ENCODE measurements at regions not wholly inside any gene's neighbourhood (a gene's known extent, or its start where the extent isn't known, plus 50 kb on each side); places are given as distances from the start of the nearest gene placed in this dataset.

DNA sequence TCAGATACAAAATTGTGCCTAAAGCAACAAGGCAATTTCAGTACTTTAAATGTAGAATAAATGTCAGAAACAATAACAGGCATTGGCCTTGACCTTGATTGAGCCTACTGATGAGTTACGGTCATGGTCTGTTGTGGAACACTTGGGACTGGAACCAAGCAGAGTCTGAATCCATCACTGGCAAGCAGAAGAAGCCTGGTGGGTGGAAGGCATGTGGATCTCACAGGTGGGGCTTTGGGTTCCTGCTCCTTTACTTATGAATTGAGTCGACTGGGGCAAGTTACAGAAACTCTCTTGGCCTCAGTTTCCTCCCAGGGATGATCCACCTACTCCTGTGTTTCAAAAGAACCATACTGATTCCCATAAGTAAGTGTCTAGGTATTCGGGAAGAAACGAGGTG lies 102.3 kb downstream of the KCNF1 start:
- no peaks in the 10 kb centered on the region for H4K20me1 ChIP-seq (ENCODE audit: insufficient read depth)
- no peaks in the 10 kb centered on the region for H3K79me2 ChIP-seq (ENCODE audit: insufficient read depth, low read length)
- no peaks in the 10 kb centered on the region; a peak in 1 of 4 replicates for H3K9me3 ChIP-seq (ENCODE audit: control insufficient read depth in 1 of 2, insufficient read depth in 1 of 2, low read depth in 1 of 2, low read length in 2 of 2)
- ATAC-seq: no peak
- H3K4me2 ChIP-seq (ENCODE audit: low read length): no peak overlapping the region
- intact Hi-C loops (cut with micrococcal nuclease): no loop called here
- ChIA-PET POLR2A (no interaction called here), RAD21 (ENCODE audit: low non-redundant PET in 1 of 2, low total read pairs in 2 of 2, uncharacterized antibody in 2 of 2, unreplicated experiment in 2 of 2) (no interaction called here), CTCF (no interaction called here)
- no peak overlapping the region for H3K27ac ChIP-seq (ENCODE audit: low read depth, low read length)
- TF ChIP-seq CBX3 (IDR thresholded peaks at IDR 0.05; ENCODE audit: low read depth): no peak
- TF ChIP-seq ZFX (IDR thresholded peaks at IDR 0.05): no peak
- TF ChIP-seq, protein P1, sequence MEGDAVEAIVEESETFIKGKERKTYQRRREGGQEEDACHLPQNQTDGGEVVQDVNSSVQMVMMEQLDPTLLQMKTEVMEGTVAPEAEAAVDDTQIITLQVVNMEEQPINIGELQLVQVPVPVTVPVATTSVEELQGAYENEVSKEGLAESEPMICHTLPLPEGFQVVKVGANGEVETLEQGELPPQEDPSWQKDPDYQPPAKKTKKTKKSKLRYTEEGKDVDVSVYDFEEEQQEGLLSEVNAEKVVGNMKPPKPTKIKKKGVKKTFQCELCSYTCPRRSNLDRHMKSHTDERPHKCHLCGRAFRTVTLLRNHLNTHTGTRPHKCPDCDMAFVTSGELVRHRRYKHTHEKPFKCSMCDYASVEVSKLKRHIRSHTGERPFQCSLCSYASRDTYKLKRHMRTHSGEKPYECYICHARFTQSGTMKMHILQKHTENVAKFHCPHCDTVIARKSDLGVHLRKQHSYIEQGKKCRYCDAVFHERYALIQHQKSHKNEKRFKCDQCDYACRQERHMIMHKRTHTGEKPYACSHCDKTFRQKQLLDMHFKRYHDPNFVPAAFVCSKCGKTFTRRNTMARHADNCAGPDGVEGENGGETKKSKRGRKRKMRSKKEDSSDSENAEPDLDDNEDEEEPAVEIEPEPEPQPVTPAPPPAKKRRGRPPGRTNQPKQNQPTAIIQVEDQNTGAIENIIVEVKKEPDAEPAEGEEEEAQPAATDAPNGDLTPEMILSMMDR (IDR thresholded peaks at IDR 0.05 in 2 of 3, conservative IDR thresholded peaks at IDR 0.05 in 1 of 3; ENCODE audit: borderline replicate concordance in 1 of 3, insufficient read depth in 1 of 3, low read depth in 2 of 3, low read length in 2 of 3): no peak
- no peak for TF ChIP-seq SRF (IDR thresholded peaks at IDR 0.05; ENCODE audit: low read depth)
- TF ChIP-seq, protein P2, sequence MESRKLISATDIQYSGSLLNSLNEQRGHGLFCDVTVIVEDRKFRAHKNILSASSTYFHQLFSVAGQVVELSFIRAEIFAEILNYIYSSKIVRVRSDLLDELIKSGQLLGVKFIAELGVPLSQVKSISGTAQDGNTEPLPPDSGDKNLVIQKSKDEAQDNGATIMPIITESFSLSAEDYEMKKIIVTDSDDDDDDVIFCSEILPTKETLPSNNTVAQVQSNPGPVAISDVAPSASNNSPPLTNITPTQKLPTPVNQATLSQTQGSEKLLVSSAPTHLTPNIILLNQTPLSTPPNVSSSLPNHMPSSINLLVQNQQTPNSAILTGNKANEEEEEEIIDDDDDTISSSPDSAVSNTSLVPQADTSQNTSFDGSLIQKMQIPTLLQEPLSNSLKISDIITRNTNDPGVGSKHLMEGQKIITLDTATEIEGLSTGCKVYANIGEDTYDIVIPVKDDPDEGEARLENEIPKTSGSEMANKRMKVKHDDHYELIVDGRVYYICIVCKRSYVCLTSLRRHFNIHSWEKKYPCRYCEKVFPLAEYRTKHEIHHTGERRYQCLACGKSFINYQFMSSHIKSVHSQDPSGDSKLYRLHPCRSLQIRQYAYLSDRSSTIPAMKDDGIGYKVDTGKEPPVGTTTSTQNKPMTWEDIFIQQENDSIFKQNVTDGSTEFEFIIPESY (IDR thresholded peaks at IDR 0.05; ENCODE audit: extremely low read depth, insufficient replicate concordance, low read length): no peak
- TF ChIP-seq, protein P3, sequence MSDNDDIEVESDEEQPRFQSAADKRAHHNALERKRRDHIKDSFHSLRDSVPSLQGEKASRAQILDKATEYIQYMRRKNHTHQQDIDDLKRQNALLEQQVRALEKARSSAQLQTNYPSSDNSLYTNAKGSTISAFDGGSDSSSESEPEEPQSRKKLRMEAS (IDR thresholded peaks at IDR 0.05): no peak
- TF ChIP-seq EGR1 (IDR thresholded peaks at IDR 0.05; ENCODE audit: low read depth): no peak
- TF ChIP-seq SIN3A (IDR thresholded peaks at IDR 0.05; ENCODE audit: low read depth): no peak
- no peak for TF ChIP-seq EZH2phosphoT487 (IDR thresholded peaks at IDR 0.05; ENCODE audit: borderline replicate concordance)
- TF ChIP-seq ZNF274 (IDR thresholded peaks at IDR 0.05; ENCODE audit: low read depth, low read length): no peak
- TF ChIP-seq POLR2A (IDR thresholded peaks at IDR 0.05; ENCODE audit: borderline replicate concordance, extremely low read depth, insufficient read depth, insufficient read length): no peak
- TF ChIP-seq POLR2AphosphoS5 (IDR thresholded peaks at IDR 0.05; ENCODE audit: low read depth, low read length): no peak
- no peak for TF ChIP-seq FOSL1 (IDR thresholded peaks at IDR 0.05; ENCODE audit: low read depth)
- no peak for TF ChIP-seq YY1 (IDR thresholded peaks at IDR 0.05; ENCODE audit: extremely low read depth, insufficient replicate concordance, low read depth, low read length)
- no TSS peak for BruUV-seq (replicated peaks)
- H3K9me2 ChIP-seq (ENCODE audit: insufficient read depth): no peaks in the 10 kb centered on the region
- no peaks in the 10 kb centered on the region for H3K36me3 ChIP-seq (ENCODE audit: control insufficient read depth in 1 of 2, insufficient read depth in 2 of 2, low read length in 2 of 2)
- H3K27me3 ChIP-seq (ENCODE audit: insufficient read depth, low read length): no peaks in the 10 kb centered on the region; the same call in 1 of the 2 replicates
- no peak overlapping the region for H3K9ac ChIP-seq (ENCODE audit: low read length)
- DNase-seq (ENCODE audit: low read depth, low spot score): no peak
- H2AFZ ChIP-seq (ENCODE audit: low read depth, low read length, poor library complexity, severe bottlenecking): no peak overlapping the region
- no peaks in the 10 kb centered on the region for H3K4me1 ChIP-seq (ENCODE audit: control insufficient read depth in 1 of 2, insufficient read depth in 2 of 2, low read length in 2 of 2)
- H3K4me3 ChIP-seq (replicated peaks in 1 of 2; ENCODE audit: low read depth in 1 of 2, low read length in 2 of 2): no peak overlapping the region
